ENCODE measurements at regions not wholly inside any gene's neighbourhood (a gene's known extent, or its start where the extent isn't known, plus 50 kb on each side); places are given as distances from the start of the nearest gene placed in this dataset.

GRCh38 chr4:116838609-116839008 is 246.8 kb downstream of the TRAM1L1 start:
- no CpG with 5 or more reads among the region's 4 CpGs for WGBS (ENCODE audit: extremely low coverage, insufficient read length, low lambda C conversion rate)
- Mint-ChIP-seq H3K4me3 (no peak overlapping the region), H3K4me1 (no peaks in the 10 kb centered on the region), H3K36me3 (ENCODE audit: insufficient read depth in 1 of 3, low read depth in 3 of 3) (no peaks in the 10 kb centered on the region; a peak in 1 of 7 replicates), H3K27me3 (ENCODE audit: low read depth) (no peaks in the 10 kb centered on the region), H3K27ac (no peak overlapping the region), H3K9me3 (no peaks in the 10 kb centered on the region; a peak in 1 of 5 replicates)
- no peaks in the 10 kb centered on the region for H3K23me2 ChIP-seq (ENCODE audit: insufficient read length, low read depth, low read length, poor library complexity, severe bottlenecking)
- no peaks in the 10 kb centered on the region for H4K20me1 ChIP-seq (ENCODE audit: control insufficient read depth, insufficient read depth, insufficient read length)
- H3K79me2 ChIP-seq (ENCODE audit: insufficient read depth, low read length): no peaks in the 10 kb centered on the region
- H3K9me3 ChIP-seq (ENCODE audit: control insufficient read depth, low read depth, low read length): no peaks in the 10 kb centered on the region
- no peak overlapping the region for H2AFZ ChIP-seq (ENCODE audit: low read length)
- H3K18ac ChIP-seq (ENCODE audit: insufficient read length, low read depth, low read length): no peak overlapping the region
- H3K79me1 ChIP-seq (ENCODE audit: insufficient read depth, low read depth, low read length, poor library complexity, severe bottlenecking): no peaks in the 10 kb centered on the region
- no peak overlapping the region for H3K14ac ChIP-seq (ENCODE audit: insufficient read depth, low read length)
- no peak overlapping the region for H3K56ac ChIP-seq (ENCODE audit: insufficient read length, low read depth, low read length)
- no peak overlapping the region for H2BK20ac ChIP-seq (ENCODE audit: low read depth, low read length, poor library complexity, severe bottlenecking)
- H2BK12ac ChIP-seq (ENCODE audit: insufficient read length, low read depth, low read length): no peak overlapping the region
- no peak overlapping the region for H2BK15ac ChIP-seq (ENCODE audit: low read depth, low read length)
- no peak overlapping the region for H4K8ac ChIP-seq (replicated peaks; ENCODE audit: insufficient read length, low read depth, low read length)
- no peak overlapping the region for H2AK5ac ChIP-seq (ENCODE audit: insufficient read length, low read length)
- no peak overlapping the region for H2BK5ac ChIP-seq (ENCODE audit: insufficient read length, low read length)
- H3K27me3 ChIP-seq (ENCODE audit: insufficient read depth, low read length): no peaks in the 10 kb centered on the region
- H4K91ac ChIP-seq (ENCODE audit: insufficient read length, low read depth, low read length): no peak overlapping the region
- no peak for DNase-seq
- no peak overlapping the region for H3T11ph ChIP-seq (ENCODE audit: low read length)
- TF ChIP-seq CTCF (conservative IDR thresholded peaks at IDR 0.05): no peak
- H3K4me2 ChIP-seq (ENCODE audit: insufficient read depth, insufficient read length, low read length): no peak overlapping the region
- H3K23ac ChIP-seq (ENCODE audit: insufficient read length, low read depth, low read length): no peak overlapping the region
- no peak overlapping the region for H3K9ac ChIP-seq (ENCODE audit: extremely low read depth, insufficient read length, low read length)
- no peaks in the 10 kb centered on the region for H3K4me1 ChIP-seq (ENCODE audit: insufficient read depth, low read length)
- no peak overlapping the region for H3K4ac ChIP-seq (ENCODE audit: low read depth, low read length)
- no peak overlapping the region for H3K27ac ChIP-seq (ENCODE audit: insufficient read length, low read depth, low read length)
- no peak overlapping the region for H4K5ac ChIP-seq (ENCODE audit: insufficient read length, low read depth, low read length)
- H2BK120ac ChIP-seq (ENCODE audit: low read depth, low read length, poor library complexity, severe bottlenecking): no peak overlapping the region
